GM19043 (cell line): ENCODE measurements at regions not wholly inside any gene's neighbourhood (a gene's known extent, or its start where the extent isn't known, plus 50 kb on each side); places are given as distances from the start of the nearest gene placed in this dataset.

ENCODE experiments used
- ATAC-seq: cut with Tn5 transposase; IDR thresholded peaks from one replicate; pipeline ENCODE4 v1.9.1; 2021; ENCODE audit warnings: low read depth; ENCODE audit not compliant: unreplicated experiment

DNA sequence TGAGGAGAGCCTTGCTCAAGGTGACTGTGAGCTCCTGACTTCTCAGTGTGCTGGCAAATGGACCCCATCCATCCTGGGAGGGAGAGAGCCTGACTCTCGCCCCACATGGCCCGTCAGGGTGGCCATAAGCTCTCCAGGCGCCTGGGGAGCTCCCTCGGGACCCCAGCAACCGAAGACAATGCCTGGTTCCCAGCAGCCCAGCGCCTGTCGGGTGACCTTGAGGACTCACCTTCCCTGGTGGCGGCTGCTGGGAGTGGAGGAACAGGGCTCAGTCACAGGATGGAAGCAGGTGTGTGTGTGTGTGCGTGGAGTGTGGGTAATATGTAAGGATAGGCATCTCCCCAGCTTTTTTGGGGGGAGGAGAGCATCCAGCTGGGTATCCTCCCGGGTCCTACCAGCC, 190.3 kb downstream of the MELK start:
- ATAC-seq, result no peak

DNA sequence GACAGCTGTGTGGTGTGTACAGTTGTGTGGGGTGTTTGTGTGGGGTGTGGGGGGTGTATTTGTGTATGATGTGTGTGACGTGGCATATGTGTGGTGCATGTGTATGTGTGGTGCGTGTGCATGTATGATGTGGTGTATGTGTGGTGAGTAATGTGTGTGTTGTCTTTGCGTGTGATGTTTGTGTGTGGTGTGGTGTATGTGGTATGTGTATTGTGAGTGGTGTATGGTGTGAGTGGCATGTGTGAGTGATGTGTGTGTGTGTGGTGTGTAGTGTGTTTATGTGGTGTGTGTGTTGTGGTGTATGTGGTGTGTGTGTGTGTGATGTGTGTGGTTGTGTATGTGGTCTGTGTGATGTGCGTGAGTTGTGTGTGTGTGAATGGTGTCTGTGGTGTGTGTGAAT, 191.1 kb downstream of the MELK start:
- no peak for ATAC-seq

DNA sequence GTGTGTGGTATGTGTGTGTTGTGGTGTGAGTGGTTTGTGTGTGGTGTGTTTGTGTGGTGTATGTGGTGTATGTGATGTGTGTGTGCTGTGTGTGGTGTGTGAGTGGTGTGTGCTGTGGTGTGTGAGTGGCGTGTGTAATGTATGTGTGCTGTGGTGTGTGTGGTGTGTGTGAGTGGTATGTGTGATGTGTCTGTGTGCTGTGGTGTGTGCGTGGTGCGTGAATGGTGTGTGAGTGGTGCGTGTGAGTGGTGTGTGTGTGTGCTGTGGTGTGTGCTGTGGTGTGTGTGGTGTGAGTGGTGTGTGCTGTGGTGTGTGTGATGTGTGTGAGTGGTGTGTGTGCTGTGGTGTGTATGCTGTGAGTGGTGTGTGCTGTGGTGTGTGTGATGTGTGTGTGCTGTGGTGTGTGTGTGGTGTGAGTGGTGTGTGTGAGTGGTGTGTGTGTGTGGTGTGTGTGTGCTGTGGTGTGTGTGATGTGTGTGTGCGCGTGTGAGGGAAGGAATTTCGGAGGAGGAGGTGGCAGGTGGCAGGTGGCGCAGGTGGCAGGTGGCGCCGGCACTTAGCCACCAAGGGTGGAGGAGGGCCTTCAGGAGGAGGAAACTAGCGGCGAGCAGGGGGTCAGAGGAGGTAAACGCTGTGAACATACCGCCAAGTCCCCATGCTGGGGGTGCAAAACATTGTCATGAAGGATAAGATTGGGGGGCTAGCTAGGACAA, 191.8 kb downstream of the MELK start:
- ATAC-seq, result no peak

DNA sequence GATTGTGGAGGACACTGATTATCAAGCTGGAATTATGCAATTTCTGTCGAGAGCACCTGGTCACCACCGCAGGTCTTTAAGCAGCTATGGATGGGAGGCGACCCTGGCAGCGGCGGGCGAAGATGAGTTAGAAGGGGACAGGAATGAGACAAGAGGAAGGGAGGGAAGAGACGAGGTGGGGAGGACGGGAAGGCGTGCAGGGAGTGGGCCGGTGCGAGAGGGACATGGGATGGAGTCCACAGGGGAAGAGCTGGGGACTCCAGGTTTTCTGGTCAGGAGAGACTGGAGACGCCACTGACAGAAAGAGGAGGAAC, 192.3 kb downstream of the MELK start:
- no peak for ATAC-seq

DNA sequence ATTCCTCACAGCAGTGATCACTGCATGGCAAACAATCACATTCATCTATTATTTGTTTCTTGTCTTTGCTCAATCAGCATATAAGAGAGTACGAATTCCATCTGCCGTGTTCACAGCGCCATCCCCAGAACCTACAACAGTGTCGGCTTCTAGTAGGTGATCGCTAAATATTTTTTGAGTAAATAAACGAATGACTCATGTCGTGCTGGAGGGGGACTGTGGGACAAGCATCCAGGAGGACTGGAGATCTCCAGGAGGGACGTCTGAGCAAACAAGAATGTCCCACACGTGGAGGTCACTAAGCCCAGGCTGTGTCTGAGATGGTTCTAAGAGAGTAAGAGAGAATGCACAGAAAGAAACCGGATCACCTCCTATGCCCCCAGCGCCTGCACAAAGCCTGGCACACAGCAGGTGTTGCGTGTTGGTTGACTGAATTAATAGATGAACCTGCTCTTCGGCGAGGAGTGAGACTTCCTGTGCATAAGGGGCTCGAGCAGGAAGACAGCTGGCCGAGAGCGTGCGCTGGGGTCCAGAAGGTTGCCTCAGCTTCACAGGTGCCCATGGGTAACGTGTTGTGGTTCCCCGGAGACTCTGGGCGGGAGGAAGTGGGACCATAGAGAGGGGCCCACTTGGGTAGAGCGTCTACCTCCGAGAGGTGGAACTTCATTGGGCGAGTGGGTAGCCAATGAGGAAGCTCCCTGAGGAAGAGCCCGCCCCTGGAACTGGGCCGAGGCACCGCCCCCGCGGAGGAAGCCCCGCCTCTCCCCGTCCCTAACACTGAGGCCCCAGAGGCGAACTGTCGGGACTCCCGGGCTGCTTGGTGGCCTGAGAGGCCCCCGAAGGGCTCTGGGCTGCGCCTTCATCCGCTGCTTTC, 193.0 kb downstream of the MELK start:
- ATAC-seq, result peak; percentile 97

DNA sequence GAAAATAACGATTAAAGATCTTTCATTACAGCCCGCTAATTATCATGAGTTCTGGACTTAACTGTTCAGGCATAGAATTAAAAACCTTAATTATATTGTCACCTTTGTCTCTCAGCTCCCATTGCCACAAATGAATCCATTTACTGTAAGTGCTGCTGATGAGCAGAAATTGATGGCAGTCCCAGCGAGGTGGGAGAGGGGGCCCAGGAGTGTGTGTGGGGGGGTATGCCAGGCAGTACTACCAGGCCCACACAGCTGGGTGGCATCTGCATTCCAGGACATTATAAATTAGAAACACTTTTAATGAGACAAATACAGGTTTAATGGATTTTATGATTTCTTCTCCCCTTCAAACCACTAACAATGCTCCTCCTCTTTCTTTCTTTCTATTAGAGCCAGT, 196.0 kb downstream of the MELK start:
- ATAC-seq, result no peak

DNA sequence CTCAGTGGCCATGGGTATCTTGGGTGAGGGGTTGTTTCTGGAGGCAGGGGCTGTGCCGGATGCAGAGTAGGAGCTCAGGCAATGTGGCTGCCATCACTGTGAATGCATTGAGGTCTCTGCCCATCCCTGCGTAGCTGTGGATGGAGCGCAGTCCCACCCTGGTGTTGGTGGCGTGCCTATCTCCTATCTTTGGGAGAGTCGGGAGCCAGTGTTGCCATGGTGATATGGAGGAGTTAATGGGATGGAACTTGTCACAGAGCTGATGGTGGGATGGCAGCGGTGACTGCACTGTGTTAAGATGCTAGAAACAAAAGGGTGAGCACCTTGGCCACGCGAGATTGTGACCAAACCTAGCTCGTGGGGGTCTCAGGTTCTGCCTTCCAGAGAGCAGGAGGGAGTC, 197.3 kb downstream of the MELK start:
- ATAC-seq, result no peak

DNA sequence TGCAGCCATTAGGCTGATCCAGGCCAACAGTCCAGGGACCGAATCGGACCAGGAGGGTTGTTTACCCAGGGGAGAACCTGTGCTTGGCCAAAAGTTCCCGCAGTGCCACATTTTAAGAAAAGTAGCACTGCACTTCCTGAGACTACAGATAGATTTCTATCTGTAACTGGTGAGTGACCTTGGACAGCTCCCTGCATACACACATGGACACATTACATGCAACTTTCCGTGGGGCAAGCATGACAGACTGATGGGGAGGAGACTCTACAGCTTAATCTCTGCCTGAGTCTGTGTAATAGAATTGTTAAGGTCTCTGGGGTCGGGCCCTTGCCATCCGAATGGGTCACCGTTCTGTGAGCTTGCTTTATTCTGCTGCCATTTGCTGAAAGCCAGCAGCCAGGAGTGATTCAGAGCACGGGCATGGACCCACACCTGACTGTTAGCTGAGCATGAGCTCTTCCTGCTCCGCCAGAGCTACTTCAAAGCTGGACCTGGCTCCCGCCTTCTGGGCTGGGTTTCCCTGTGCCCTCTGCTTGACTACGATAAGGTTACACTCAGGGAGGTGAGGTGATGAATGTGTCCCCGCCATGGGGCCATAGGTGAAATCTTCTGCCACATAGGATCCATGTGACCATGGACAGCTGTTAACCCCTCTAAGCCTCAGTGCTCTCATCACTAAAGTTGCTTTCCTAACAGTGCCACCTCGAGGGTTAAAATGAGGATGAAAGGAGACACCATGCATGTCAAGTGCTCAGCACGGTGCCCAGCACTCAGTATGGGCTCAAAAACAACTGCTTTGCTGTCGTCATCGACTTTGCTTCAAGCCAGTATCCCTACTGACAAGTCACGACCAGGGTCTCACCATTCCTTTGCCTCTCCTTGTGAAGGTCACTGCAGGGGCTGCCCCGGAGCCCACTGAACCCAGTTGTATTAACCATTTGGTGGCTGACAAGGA, 200.0 kb downstream of the MELK start:
- ATAC-seq, result no peak

DNA sequence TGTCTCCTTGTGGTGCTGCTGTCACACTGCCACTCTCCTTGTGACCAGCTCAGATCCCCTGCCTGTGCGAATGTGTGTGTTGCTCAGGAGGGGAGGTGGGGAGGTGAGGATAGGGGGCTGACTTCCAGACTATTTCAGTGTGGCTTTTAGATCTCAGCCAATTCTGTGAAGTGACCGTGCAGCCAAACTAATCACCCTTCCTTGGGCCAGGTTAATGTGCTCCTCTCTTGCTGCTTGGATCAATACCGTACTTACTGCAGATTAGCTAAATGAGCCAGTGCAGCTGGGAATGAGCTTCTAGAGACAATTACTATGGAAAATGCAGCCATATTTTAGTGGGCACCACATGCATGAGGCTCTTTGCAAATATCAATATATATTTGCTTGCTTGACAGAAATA, 206.0 kb downstream of the MELK start:
- ATAC-seq, result no peak

DNA sequence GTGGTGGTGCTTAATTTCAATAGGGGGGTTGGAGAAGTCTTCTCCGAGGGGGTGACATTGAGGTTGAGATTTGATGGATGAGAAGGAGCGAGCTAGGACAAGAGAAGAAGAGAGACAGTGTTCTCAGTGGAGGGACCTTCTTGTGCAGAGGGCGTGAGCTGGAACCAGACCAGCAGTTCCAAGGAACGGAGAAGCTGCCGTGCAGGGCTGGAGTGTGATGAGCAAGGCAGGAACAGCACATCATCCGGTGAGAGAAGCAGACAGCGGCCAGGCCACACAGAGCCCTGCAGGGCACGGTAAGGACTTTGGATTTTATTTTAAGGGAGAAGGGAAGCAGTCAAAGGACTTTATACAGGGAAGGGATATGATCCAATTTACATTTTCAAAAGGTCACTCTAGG, 206.9 kb downstream of the MELK start:
- ATAC-seq, result no peak

DNA sequence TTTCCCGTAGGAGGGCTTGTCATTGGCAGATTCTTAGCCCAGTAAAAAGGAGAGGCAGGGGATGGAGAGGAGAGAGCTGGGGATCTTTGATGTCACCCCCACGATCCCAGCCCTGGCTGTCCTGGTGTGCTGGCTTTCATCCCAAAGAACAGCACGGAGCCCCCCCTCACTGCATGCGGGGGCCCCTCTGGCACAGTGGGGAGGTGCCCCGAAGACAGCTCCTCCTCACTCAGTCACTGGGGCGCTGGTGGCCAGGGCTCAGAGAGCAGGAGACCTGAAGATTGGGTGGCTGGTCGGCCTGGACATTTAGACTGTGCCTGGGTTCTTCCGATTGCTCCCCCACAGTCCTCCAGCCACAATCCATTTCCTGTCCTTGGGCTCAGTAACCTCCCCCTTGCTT, 207.5 kb downstream of the MELK start:
- no peak for ATAC-seq

DNA sequence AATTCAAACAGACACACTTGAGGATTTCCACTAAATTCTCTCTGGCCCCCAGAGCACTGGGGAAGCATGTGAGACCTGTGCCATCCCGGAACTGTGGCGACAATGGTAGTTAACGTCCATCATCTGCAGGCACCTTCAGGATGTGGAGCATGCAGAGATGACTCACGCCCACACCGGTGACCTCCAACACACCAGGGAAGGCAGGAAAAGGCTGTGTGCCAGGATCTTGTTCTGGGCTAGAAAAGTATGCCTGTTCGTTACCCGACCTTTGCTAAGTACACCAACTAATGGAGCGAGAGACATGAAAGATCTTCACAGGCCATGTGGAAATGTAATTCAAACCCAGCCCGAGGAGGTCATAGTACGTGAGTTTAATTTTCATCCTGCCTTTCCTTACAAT, 208.8 kb downstream of the MELK start:
- ATAC-seq, result no peak
